Neutrophil (primary cell): ENCODE measurements at regions not wholly inside any gene's neighbourhood (a gene's known extent, or its start where the extent isn't known, plus 50 kb on each side); places are given as distances from the start of the nearest gene placed in this dataset.
"Not testable (repeated sequence)": the region's sequence is repeated elsewhere in the genome, so short reads cannot be mapped to it uniquely, and the experiment has no call there.

Source experiments
- H3K27ac ChIP-seq: fragments of 200-600 bp; sonication (generic); 2 replicates; pipeline ENCODE4 v1.5.1; 2016; ENCODE audit warnings: mild to moderate bottlenecking, moderate library complexity
- H3K27me3 ChIP-seq: fragments of 200-600 bp; sonication (generic); 2 replicates; pipeline ENCODE4 v1.6.0; 2016; ENCODE audit warnings: mild to moderate bottlenecking
- H3K36me3 ChIP-seq: fragments of 200-600 bp; sonication (generic); 2 replicates; pipeline ENCODE4 v1.5.1; 2017
- H3K4me1 ChIP-seq, 2 experiments: fragments of 200-600 bp in 1 of 2; sonication (generic) in 1 of 2; 1 replicate in 1 of 2; 2 replicates in 1 of 2; pipeline versions ENCODE4 v1.5.1 to v1.6.1; 2013 to 2016; ENCODE audit warnings: low read depth in 1 of 2, low read length in 1 of 2, mild to moderate bottlenecking in 1 of 2, moderate library complexity in 1 of 2; ENCODE audit not compliant: control insufficient read depth in 1 of 2, insufficient read depth in 1 of 2
- H3K4me3 ChIP-seq, 2 experiments: fragments of 200-600 bp in 1 of 2; sonication (generic) in 1 of 2; 1 replicate in 1 of 2; 2 replicates in 1 of 2; pipeline ENCODE4 v1.5.1; 2013 to 2016; ENCODE audit warnings: low read depth in 1 of 2, low read length in 1 of 2, mild to moderate bottlenecking in 1 of 2, moderate library complexity in 1 of 2
- H3K9me3 ChIP-seq: fragments of 200-600 bp; sonication (generic); 2 replicates; pipeline ENCODE4 v1.5.1; 2016
- CTCF ChIP-seq: fragments of 200-600 bp; sonication (generic); IDR thresholded peaks from 2 replicates; pipeline ENCODE4 v1.5.1; 2016; ENCODE audit warnings: antibody characterized with exemption

- Histone ChIP-seq H3K36me3 (no peaks in the 10 kb centered on the region), H3K27me3 (peaks cover 4% of the 10 kb centered on the region), H3K27ac (no peak overlapping the region), H3K4me3 (no peak overlapping the region), H3K9me3 (no peaks in the 10 kb centered on the region), H3K4me1 (no peaks in the 10 kb centered on the region)
- no peak for TF ChIP-seq CTCF
Observed at GRCh38 chr4:25993395-25994185, 79.6 kb downstream of the SMIM20 start.

- not testable (repeated sequence) for H3K27me3 ChIP-seq, H3K4me3 ChIP-seq, H3K4me1 ChIP-seq, H3K36me3 ChIP-seq, H3K9me3 ChIP-seq, H3K27ac ChIP-seq
Observed at GRCh38 chr4:25994577-25994976, 80.6 kb downstream of the SMIM20 start.

GRCh38 chr4:26000274-26000950 is 86.4 kb downstream of the SMIM20 start:
- Histone ChIP-seq H3K27me3 (peaks cover 4% of the 10 kb centered on the region), H3K4me1 (no peaks in the 10 kb centered on the region), H3K36me3 (no peaks in the 10 kb centered on the region), H3K9me3 (no peaks in the 10 kb centered on the region), H3K27ac (no peak overlapping the region), H3K4me3 (no peak overlapping the region)
- TF ChIP-seq CTCF: no peak

GRCh38 chr4:26001413-26001812 is 87.4 kb downstream of the SMIM20 start:
- Histone ChIP-seq H3K36me3 (no peaks in the 10 kb centered on the region), H3K4me1 (no peaks in the 10 kb centered on the region), H3K9me3 (no peaks in the 10 kb centered on the region), H3K4me3 (no peak overlapping the region), H3K27me3 (peaks cover 4% of the 10 kb centered on the region), H3K27ac (no peak overlapping the region)
- no peak for TF ChIP-seq CTCF

- Histone ChIP-seq H3K36me3 (no peaks in the 10 kb centered on the region), H3K4me3 (no peak overlapping the region), H3K27ac (no peak overlapping the region), H3K4me1 (no peaks in the 10 kb centered on the region), H3K27me3 (peaks cover 4% of the 10 kb centered on the region), H3K9me3 (no peaks in the 10 kb centered on the region)
- TF ChIP-seq CTCF: no peak
Observed at GRCh38 chr4:26001816-26002215, 87.8 kb downstream of the SMIM20 start.

- H3K36me3 ChIP-seq: no peaks in the 10 kb centered on the region
- no peaks in the 10 kb centered on the region for H3K4me1 ChIP-seq
- no peaks in the 10 kb centered on the region for H3K9me3 ChIP-seq
- no peak overlapping the region for H3K27ac ChIP-seq
- TF ChIP-seq CTCF: no peak
- peaks cover 4% of the 10 kb centered on the region for H3K27me3 ChIP-seq
- no peak overlapping the region for H3K4me3 ChIP-seq
Observed at GRCh38 chr4:26003056-26003455, 89.0 kb downstream of the SMIM20 start.
